Keratinocyte (primary cell): ENCODE measurements at regions not wholly inside any gene's neighbourhood (a gene's known extent, or its start where the extent isn't known, plus 50 kb on each side); places are given as distances from the start of the nearest gene placed in this dataset.

ENCODE experiments used
- DNase-seq: peaks from one replicate; pipeline ENCODE4 v3.0.0-alpha.2; 2011; ENCODE audit warnings: low read depth, missing footprints, low spot score
- FAIRE-seq: peaks from 2 replicates; lab custom pipeline; 2011; peaks lifted over from hg19 to GRCh38; lab: Jason Lieb, UNC
- H2AFZ ChIP-seq: 2 replicates; pipeline ENCODE4 v1.6.0; 2012; ENCODE audit warnings: low read length, control low read depth, inconsistent platforms; ENCODE audit not compliant: control insufficient read depth
- H3K27ac ChIP-seq: 2 replicates; pipeline ENCODE4 v1.5.1; 2011; ENCODE audit warnings: low read length; ENCODE audit not compliant: control insufficient read depth, insufficient read depth
- H3K27me3 ChIP-seq: 3 replicates; pipeline ENCODE4 v1.6.0; 2011; ENCODE audit warnings: low read length; ENCODE audit not compliant: control insufficient read depth, insufficient read depth; ENCODE audit errors: extremely low read depth
- H3K36me3 ChIP-seq, 2 experiments: 2 replicates in 1 of 2; 3 replicates in 1 of 2; pipeline ENCODE4 v1.5.1; 2011; ENCODE audit warnings: low read length in 2 of 2, mild to moderate bottlenecking in 1 of 2; ENCODE audit not compliant: control insufficient read depth in 2 of 2, insufficient read depth in 2 of 2; ENCODE audit errors: extremely low read depth in 1 of 2
- H3K4me1 ChIP-seq: 3 replicates; pipeline ENCODE4 v1.5.1; 2011; ENCODE audit warnings: low read length; ENCODE audit not compliant: control insufficient read depth, insufficient read depth; ENCODE audit errors: extremely low read depth
- H3K4me2 ChIP-seq: 3 replicates; pipeline ENCODE4 v1.6.0; 2011; ENCODE audit warnings: low read depth, low read length; ENCODE audit not compliant: control insufficient read depth, insufficient read depth; ENCODE audit errors: extremely low read depth
- H3K4me3 ChIP-seq, 3 experiments: fragments of 200-600 bp in 1 of 3; sonication (generic) in 1 of 3; 2 replicates in 2 of 3; 3 replicates in 1 of 3; pipeline ENCODE4 v1.5.1; 2011 to 2016; ENCODE audit warnings: low read length in 3 of 3, mild to moderate bottlenecking in 3 of 3, control low read depth in 2 of 3, inconsistent platforms in 1 of 3, low read depth in 1 of 3, mixed read lengths in 1 of 3, mixed run types in 1 of 3, moderate library complexity in 1 of 3; ENCODE audit not compliant: control insufficient read depth in 2 of 3, insufficient read depth in 2 of 3; ENCODE audit errors: extremely low read depth in 1 of 3
- H3K79me2 ChIP-seq: 2 replicates; pipeline ENCODE4 v1.6.0; 2012; ENCODE audit warnings: low read length; ENCODE audit not compliant: control insufficient read depth, insufficient read depth
- H3K9ac ChIP-seq: 3 replicates; pipeline ENCODE4 v1.6.0; 2011; ENCODE audit warnings: low read length; ENCODE audit not compliant: control insufficient read depth, insufficient read depth; ENCODE audit errors: extremely low read depth
- H3K9me1 ChIP-seq: 3 replicates; pipeline ENCODE4 v1.6.0; 2011; ENCODE audit warnings: low read length; ENCODE audit not compliant: control insufficient read depth, insufficient read depth; ENCODE audit errors: extremely low read depth
- H3K9me3 ChIP-seq: 2 replicates; pipeline ENCODE4 v1.5.1; 2012; ENCODE audit warnings: low read depth, low read length; ENCODE audit not compliant: control insufficient read depth
- H4K20me1 ChIP-seq: 3 replicates; pipeline ENCODE4 v1.6.0; 2011; ENCODE audit warnings: low read length; ENCODE audit not compliant: control insufficient read depth, insufficient read depth; ENCODE audit errors: extremely low read depth
- EZH2 ChIP-seq: IDR thresholded peaks from one replicate; pipeline ENCODE4 v1.6.1; 2012; ENCODE audit warnings: inconsistent platforms, mild to moderate bottlenecking, low read length, moderate library complexity
- dilution Hi-C: fragments of 300-500 bp; cut with MboI; formaldehyde crosslinking; loops from one replicate; pipeline ENCODE4 v1.7.0; 2020; ENCODE audit warnings: low sequenced_read_pairs; ENCODE audit not compliant: extremely low pct_ligation_motif_present
- TF ChIP-seq, protein P1 (sequence below), 3 experiments: IDR thresholded peaks in 1 of 3; conservative IDR thresholded peaks in 1 of 3; optimal IDR thresholded peaks in 1 of 3; 2 replicates in 2 of 3; 3 replicates in 1 of 3; pipeline versions ENCODE3 to v1.5.1; 2011; ENCODE audit warnings: low read length in 3 of 3, mild to moderate bottlenecking in 3 of 3, moderate library complexity in 2 of 3, control low read depth in 1 of 3, inconsistent platforms in 1 of 3; ENCODE audit not compliant: insufficient read depth in 2 of 3; ENCODE audit errors: extremely low read depth in 1 of 3

DNA sequence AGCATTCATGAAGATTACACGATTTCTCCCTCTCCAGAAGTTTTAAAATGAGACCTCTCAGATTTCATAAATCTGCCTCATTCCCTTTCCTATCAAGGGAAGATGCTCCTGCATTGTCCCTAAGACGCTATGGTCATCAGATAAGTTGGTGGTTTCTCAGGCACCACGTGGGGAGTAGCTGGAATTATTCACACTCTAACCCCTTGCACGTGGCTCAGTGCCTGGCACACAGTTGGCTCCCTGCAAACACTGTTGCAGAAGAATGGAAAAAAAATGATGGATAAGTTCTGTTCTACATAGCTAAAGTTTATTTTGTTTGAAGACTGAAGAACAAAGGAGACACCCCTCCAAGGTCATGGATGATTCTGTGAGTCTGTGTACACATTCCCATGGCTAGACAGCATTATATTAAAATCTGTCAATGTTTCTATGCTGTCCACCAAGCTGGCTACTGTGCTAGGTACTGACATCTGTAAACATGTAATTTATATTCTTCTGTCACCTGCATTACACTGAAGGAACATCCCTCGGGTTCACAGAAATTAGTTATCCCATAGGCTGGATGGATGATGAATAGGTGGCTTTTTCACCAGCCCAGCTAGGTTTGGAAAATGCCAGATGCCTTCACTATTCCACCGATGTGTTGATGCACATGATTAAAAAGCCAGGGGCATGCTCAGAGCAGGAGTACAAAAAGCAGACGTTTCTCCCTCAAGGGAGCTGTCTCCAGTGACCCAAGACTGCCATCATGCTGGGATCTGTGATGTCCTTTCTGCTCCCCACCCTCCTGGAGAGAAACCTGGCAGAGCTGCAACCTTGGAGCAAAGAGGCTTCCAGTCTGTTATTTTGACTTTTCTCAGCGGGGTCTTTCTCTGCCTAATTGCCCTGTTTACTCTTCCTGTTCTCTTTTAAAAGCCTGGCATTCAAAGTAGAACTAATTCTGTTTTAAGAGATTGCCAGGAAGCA lies 610.5 kb downstream of the UTRN start:
- no peaks in the 10 kb centered on the region for H3K9me3 ChIP-seq
- no peak overlapping the region for H3K27ac ChIP-seq
- H3K79me2 ChIP-seq: no peaks in the 10 kb centered on the region
- no peaks in the 10 kb centered on the region for H3K36me3 ChIP-seq
- FAIRE-seq (no peak), DNase-seq (no peak)
- TF ChIP-seq EZH2: no peak
- TF ChIP-seq, protein P1, sequence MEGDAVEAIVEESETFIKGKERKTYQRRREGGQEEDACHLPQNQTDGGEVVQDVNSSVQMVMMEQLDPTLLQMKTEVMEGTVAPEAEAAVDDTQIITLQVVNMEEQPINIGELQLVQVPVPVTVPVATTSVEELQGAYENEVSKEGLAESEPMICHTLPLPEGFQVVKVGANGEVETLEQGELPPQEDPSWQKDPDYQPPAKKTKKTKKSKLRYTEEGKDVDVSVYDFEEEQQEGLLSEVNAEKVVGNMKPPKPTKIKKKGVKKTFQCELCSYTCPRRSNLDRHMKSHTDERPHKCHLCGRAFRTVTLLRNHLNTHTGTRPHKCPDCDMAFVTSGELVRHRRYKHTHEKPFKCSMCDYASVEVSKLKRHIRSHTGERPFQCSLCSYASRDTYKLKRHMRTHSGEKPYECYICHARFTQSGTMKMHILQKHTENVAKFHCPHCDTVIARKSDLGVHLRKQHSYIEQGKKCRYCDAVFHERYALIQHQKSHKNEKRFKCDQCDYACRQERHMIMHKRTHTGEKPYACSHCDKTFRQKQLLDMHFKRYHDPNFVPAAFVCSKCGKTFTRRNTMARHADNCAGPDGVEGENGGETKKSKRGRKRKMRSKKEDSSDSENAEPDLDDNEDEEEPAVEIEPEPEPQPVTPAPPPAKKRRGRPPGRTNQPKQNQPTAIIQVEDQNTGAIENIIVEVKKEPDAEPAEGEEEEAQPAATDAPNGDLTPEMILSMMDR (optimal IDR thresholded peaks at IDR 0.05 in 1 of 3, IDR thresholded peaks at IDR 0.05 in 1 of 3, conservative IDR thresholded peaks at IDR 0.05 in 1 of 3; ENCODE audit: extremely low read depth in 1 of 3, insufficient read depth in 2 of 3, low read length in 3 of 3): no peak
- H3K9me1 ChIP-seq: no peaks in the 10 kb centered on the region
- dilution Hi-C loops: no loop called here
- no peak overlapping the region for H3K4me2 ChIP-seq
- peaks cover 7% of the 10 kb centered on the region for H3K4me1 ChIP-seq
- H3K9ac ChIP-seq: no peak overlapping the region
- no peaks in the 10 kb centered on the region for H3K27me3 ChIP-seq
- no peak overlapping the region for H2AFZ ChIP-seq
- no peaks in the 10 kb centered on the region for H4K20me1 ChIP-seq
- no peak overlapping the region for H3K4me3 ChIP-seq

DNA sequence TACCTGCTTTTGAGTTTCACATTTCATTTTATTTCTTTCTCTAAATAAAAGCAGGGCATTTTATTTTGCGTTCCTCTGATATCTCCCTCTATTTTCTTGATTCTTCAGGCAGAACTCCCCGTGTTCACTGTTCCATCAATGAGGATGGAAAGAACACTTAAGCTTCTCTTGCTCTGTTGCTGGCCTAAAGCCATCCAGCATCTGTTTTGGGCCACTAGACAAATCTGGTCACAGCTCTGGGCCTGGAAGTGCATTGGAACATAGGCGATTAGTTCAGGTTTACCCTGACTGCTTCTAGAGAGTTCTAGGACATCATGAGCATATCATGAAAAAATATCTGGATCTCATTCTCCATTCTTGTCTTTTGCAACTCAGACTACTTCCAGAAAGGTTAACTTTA lies 611.2 kb downstream of the UTRN start:
- dilution Hi-C loops: no loop called here
- no peak for DNase-seq
- H3K36me3 ChIP-seq: no peaks in the 10 kb centered on the region
- no peaks in the 10 kb centered on the region for H3K9me1 ChIP-seq
- no peak for TF ChIP-seq EZH2
- TF ChIP-seq, protein P1 (optimal IDR thresholded peaks at IDR 0.05 in 1 of 3, IDR thresholded peaks at IDR 0.05 in 1 of 3, conservative IDR thresholded peaks at IDR 0.05 in 1 of 3; ENCODE audit: extremely low read depth in 1 of 3, insufficient read depth in 2 of 3, low read length in 3 of 3): no peak
- H3K4me3 ChIP-seq: no peak overlapping the region
- H3K27ac ChIP-seq: no peak overlapping the region
- H4K20me1 ChIP-seq: no peaks in the 10 kb centered on the region
- H3K9me3 ChIP-seq: no peaks in the 10 kb centered on the region
- no peak overlapping the region for H3K9ac ChIP-seq
- H3K4me1 ChIP-seq: peaks cover 7% of the 10 kb centered on the region
- H3K79me2 ChIP-seq: no peaks in the 10 kb centered on the region
- FAIRE-seq: no peak
- H3K27me3 ChIP-seq: no peaks in the 10 kb centered on the region
- no peak overlapping the region for H2AFZ ChIP-seq
- no peak overlapping the region for H3K4me2 ChIP-seq
